ENCODE measurements at regions not wholly inside any gene's neighbourhood (a gene's known extent, or its start where the extent isn't known, plus 50 kb on each side); places are given as distances from the start of the nearest gene placed in this dataset.
A peak's percentile ranks its signal among the peaks of the same experiment; 100 is the strongest.

GRCh38 chr16:13863075-13863765 is 56.7 kb upstream of the ERCC4 start:
- H3K4me3 ChIP-seq (ENCODE audit: low read depth, low read length) = no peak overlapping the region
- TF ChIP-seq CTCF (conservative IDR thresholded peaks at IDR 0.05; ENCODE audit: low read depth, low read length) = no peak
- no peak for DNase-seq (ENCODE audit: low read depth)

- H3K4me3 ChIP-seq (ENCODE audit: low read depth, low read length) = no peak overlapping the region
- TF ChIP-seq CTCF (conservative IDR thresholded peaks at IDR 0.05; ENCODE audit: low read depth, low read length) = no peak
- no peak for DNase-seq (ENCODE audit: low read depth)
Observed at GRCh38 chr16:13864689-13865088, 55.3 kb upstream of the ERCC4 start.

GRCh38 chr16:13866073-13866472 is 53.9 kb upstream of the ERCC4 start:
- peak; percentile 93 for TF ChIP-seq CTCF (conservative IDR thresholded peaks at IDR 0.05; ENCODE audit: low read depth, low read length)
- H3K4me3 ChIP-seq (ENCODE audit: low read depth, low read length) = no peak overlapping the region
- peak; percentile 88 for DNase-seq (ENCODE audit: low read depth)

Measured in choroid plexus epithelial cell (primary cell).